H4 (cell line): ENCODE measurements at regions not wholly inside any gene's neighbourhood (a gene's known extent, or its start where the extent isn't known, plus 50 kb on each side); places are given as distances from the start of the nearest gene placed in this dataset.

Experiments used
- DNase-seq: peaks from one replicate; pipeline ENCODE4 v3.0.0-alpha.2; 2015; ENCODE audit warnings: low spot score

DNA sequence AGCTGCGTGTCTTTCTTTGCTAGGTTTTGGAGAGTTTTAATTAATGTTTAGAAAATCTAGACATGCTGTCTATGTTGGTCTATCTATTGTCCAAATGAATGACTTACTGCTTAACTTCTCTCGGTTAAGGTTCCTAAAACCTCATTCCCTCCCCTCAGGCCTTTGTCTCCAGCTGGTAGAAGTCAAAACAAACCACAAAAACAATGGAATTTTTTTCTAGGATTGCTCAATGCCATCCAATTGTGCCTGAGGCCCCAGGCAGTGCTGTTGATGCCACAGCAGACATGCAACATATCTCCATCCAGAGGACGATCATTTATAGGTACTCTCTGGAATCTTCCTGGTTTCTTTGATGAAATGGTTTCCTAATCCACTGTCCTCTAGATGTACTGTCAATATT, 448.2 kb upstream of the TBX3 start:
- DNase-seq = peak; percentile 65

GRCh38 chr12:115129727-115130126, 445.8 kb upstream of the TBX3 start:
- DNase-seq = no peak

DNA sequence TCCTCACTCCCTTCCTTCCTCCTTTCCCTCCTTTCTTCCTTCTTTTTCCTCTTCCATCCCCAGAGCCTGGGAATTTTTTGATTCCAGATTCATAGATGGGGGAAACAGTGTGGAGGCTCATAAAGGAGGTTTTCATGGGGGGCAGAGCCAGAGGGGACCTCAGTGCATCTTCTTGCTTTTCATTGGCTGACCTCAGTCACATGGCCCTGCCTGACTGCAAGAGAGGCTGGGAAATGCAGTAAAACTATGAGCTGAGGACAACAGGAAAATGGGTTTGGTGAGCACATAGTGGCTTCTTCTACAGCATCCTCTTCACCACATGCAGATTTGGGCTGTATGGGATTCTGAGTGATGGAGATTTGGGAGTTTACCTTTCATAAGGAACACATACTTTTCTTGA, 437.1 kb upstream of the TBX3 start:
- no peak for DNase-seq

GRCh38 chr12:115118177-115118724, 434.3 kb upstream of the TBX3 start:
- DNase-seq = no peak

GRCh38 chr12:115114140-115114539, 430.2 kb upstream of the TBX3 start:
- DNase-seq = no peak

- DNase-seq = no peak
Measured at GRCh38 chr12:115109863-115110262, 425.9 kb upstream of the TBX3 start.

DNA sequence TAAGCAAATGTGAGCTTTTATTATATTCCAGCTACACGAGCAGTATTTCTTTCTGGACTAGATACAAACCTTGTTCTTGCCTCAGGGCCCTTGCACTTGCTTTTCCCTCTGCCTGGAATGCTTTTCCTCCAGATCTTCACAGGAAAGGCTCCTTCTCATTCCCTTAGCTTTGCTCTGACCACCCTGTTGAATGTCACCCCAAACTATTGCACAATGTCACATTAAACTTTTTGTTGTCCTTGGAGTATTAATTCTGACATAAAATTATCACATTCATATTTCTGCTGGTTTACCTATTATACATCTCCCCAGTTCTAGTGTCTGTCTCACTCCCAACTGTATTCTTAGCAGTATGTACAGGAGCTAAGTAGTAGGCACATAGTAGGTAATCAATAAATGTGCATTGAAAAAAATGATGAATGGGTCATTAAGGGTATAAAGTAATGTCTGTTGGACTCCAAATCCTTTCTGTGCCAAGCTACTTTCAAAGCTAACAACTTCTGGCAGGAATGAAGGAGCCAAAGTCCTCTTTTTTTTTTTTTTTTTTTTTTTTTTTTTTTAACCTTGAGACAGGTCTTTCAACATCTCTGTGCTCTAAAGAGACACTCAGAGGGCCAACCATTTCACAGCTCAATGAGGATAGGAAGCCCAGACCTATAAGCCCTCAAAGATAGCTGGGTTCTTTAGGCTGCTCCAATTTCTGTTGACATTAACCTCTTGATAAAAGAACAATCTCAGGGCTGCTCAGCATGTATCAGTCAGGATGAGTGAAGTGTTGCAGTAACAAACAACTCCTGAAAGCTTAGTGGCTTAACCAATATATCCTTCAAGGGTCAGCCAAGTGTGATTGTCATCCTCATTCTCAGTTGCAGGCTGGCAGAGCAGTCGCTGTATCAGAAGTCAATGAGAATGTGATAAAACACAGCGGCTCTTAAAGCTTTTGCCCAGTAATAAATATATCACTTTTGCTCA, 424.4 kb upstream of the TBX3 start:
- no peak for DNase-seq

DNA sequence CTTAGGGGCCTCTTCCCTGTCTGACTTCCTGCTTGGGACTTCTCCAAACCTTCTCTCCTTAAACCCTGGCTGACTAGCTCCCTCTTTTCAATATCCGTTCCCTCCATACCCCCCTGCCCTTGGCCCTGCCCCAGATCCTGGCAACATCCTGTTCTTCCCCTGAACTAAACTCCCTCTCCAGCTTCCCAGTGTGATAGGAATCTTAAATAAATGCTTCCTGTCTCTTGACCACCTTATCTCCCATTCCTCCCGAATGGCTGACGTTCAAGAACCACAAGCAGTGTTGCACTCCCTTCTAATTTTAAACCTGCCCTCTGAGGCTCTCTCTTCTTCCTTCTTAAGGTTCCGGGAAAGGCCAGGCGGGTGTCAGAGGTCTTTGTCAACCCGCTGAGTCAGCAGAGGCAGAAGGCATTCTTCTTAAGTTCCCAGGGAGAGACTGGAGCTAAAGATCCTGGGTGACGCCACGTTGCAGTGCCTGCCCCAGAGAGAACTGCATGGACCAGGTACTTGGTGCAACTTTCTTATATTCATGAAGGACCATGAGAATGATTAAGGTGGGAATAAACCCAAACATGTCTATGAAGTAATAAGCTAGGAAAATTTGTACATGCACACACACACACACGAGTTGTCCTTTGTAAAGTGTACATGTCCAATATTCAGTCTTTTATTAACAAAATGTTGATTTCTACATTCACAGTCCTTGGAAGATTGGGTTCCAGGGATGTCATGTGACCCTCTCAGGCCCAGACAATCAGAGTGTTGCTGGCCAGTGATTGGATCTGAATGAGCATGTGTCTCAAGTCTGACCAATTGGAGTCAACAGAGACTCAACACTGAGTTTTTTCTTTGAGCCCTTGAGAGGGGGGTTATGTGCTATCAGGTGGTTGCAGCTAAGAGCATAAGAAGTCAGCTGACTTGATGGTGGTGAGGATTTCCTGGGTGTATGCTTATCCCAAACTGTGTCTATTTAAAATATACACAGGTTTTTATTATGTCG, 420.2 kb upstream of the TBX3 start:
- DNase-seq = peak; percentile 65

GRCh38 chr12:115102450-115102849, 418.5 kb upstream of the TBX3 start:
- DNase-seq = no peak

- no peak for DNase-seq
Measured at GRCh38 chr12:115101520-115101919, 417.5 kb upstream of the TBX3 start.

GRCh38 chr12:115097416-115097815, 413.4 kb upstream of the TBX3 start:
- DNase-seq = no peak

DNA sequence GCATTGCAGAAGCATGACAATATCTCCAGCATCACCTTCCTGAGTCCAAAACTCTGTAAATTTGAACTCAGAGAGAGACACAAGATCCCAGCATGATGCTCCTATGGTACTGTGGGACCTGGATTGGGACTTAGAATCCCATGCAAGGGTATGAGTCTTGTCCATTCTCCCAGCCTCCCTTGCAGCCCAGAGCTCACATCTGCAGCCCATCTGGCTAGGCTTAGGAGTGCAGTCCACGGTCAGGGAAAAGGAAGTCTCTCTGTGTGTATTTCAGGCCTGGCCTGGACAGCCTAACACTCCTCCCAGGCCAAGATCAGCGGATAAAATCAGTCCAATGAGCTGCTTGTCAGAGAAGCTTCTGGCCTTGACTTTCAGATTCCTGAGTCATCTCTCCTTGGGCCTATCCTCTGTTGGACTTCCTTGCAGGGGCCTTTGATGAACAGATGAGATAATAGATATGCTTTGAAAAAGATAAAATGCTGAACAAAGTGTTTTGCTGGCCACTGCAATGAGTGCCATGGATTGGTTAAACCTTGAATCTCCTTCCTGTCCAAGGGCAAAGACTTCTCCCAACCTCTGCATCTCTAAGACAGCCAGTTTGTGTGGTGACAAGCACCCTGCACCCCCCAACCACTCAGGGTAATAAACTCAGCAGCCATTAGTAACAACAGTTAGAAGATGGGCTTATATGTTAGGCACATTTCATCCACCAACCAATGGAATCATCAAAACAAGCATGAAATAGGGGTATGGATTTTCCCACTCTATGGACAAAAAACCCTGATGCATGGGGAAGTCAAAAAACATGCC, 412.8 kb upstream of the TBX3 start:
- DNase-seq = no peak

GRCh38 chr12:115095073-115095748, 411.2 kb upstream of the TBX3 start:
- DNase-seq = no peak

DNA sequence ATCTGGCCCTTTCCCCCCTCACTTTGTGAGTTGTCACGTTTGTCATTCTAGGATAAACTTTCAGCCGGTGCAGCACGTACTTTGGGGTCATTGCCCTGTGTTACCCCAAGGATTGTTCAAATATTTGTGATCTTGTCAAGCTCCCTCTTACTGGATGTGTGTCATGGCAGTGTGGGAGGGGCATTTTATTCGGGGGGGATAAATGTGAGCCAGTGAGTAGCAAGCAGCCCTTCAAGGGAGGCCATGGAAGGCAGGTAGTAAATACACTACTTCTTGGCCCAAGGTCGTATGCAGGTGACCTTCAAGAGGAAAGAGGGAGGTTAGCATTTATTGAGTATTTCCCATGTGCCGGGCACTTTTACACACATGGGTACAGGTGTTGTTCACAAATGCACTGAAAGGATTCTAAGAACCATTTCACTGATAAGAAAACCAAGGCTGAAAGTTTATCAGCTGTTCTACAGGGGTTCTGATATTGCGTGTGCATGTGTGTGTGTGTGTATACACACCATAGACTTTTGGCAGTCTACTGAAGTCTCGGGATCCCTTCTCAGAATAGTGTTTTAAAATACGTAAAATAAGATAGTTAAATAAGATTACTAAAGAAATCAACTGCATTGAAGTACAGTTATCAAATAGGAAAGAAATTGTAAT, 410.3 kb upstream of the TBX3 start:
- no peak for DNase-seq

DNA sequence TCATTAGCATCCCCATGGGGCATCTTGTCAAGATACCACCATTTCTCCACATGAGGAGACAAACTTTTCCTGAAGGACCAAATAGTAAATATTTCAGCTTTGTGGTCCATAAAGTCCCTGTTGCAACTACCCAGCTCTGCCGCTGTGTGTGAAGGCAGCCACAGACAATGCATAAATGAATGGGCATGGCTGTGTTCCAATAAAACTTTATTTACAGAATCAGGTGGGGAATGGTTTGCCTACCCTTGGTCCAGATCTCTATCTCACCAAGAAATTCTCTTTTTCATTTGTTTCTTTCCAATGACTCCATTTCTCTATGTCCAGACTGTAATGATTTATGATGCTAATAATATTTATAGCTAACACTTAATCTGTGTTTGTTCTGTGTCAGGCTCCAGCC, 409.3 kb upstream of the TBX3 start:
- DNase-seq = no peak

GRCh38 chr12:115090783-115091182, 406.8 kb upstream of the TBX3 start:
- DNase-seq = no peak

DNA sequence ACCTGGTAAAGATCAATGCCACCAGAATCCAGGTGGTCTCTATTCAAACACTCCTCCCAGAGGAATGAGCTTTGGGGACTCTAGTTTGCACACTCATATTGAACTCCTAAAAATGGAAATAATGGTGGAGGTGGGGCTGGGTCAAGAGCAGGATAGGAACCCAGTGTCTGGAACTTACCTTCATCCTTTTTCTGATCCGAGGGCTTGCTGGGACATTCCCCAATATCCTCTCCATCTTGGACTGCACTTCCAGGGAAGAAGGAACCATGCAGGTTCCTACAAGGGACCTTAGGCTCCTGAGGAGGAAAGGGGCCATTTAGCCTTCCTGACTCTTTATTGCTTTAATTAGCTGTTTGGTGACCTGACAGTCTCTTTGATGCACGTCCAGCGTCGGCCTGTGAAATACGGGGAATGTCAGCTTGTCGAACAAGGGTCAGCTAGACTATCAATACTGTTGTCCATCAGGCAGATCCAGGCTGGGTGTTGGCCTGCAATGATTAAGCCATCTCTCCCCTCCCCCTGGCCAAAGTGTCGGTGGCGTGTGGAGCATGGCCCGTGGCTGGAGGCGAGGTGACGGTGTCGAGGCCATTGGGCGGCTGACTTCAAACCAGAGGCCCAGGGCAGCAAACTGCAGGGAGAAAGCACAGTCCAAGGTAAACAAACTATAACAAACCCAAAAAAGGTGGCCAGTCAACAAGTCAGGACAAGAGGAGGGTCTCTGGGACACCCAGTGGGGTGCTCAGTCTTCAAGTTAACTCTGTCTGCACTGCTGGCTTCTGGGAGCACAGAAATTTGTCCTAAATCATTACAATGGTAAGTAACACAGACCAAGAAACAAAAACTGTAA, 405.2 kb upstream of the TBX3 start:
- no peak for DNase-seq

GRCh38 chr12:115088328-115088994, 404.5 kb upstream of the TBX3 start:
- peak; percentile 9 for DNase-seq

GRCh38 chr12:115085594-115085993, 401.6 kb upstream of the TBX3 start:
- no peak for DNase-seq
